LoVo (cell line): ENCODE measurements at regions not wholly inside any gene's neighbourhood (a gene's known extent, or its start where the extent isn't known, plus 50 kb on each side); places are given as distances from the start of the nearest gene placed in this dataset.
A peak's percentile ranks its signal among the peaks of the same experiment; 100 is the strongest.
"Not testable (repeated sequence)": the region's sequence is repeated elsewhere in the genome, so short reads cannot be mapped to it uniquely, and the experiment has no call there.

Experiments used
- DNase-seq: peaks from one replicate; pipeline ENCODE4 v3.0.0-alpha.2; 2016; ENCODE audit warnings: low spot score

DNA sequence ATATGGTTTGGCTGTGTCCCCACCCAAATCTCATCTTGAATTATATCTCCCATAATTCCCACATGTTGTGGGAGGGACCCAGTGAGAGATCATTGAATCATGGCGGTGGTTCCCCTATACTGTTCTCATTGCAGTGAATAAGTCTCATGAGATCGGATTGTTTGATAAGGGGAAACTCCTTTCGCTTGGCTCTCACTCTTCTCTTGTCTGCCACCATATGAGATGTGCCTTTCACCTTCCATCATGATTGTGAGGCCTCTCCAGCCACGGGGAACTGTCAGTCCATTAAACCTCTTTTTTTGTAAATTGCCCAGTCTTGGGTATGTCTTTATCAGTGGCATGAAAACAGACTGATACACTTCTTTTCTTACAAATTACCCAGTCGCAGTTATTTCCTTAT lies 417.6 kb upstream of the RUNX1 start:
- not testable (repeated sequence) for DNase-seq

GRCh38 chr21:35465741-35466140 lies 416.6 kb upstream of the RUNX1 start:
- no peak for DNase-seq

DNA sequence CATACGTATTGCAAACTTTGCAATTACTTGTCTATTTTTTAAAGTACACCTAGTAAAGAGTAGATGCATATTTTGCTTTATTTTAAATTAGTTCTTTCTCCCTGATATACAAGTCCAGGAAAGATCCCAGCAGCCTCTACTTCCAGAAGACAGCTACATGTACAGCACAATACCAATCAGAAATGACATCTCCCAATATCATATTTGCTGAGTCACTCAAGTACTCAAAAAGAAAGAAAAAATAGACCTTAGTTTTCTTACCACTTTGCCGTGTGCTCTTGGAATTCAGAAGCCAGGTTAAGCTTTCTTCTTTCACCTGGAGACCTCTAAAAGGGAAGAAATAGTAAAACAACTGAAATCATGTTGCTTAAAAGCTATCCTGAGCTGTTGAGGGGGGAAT lies 412.6 kb upstream of the RUNX1 start:
- DNase-seq = no peak

- no peak for DNase-seq
Measured at GRCh38 chr21:35460441-35460840, 411.3 kb upstream of the RUNX1 start.

GRCh38 chr21:35458405-35458804 lies 409.3 kb upstream of the RUNX1 start:
- DNase-seq = no peak

DNA sequence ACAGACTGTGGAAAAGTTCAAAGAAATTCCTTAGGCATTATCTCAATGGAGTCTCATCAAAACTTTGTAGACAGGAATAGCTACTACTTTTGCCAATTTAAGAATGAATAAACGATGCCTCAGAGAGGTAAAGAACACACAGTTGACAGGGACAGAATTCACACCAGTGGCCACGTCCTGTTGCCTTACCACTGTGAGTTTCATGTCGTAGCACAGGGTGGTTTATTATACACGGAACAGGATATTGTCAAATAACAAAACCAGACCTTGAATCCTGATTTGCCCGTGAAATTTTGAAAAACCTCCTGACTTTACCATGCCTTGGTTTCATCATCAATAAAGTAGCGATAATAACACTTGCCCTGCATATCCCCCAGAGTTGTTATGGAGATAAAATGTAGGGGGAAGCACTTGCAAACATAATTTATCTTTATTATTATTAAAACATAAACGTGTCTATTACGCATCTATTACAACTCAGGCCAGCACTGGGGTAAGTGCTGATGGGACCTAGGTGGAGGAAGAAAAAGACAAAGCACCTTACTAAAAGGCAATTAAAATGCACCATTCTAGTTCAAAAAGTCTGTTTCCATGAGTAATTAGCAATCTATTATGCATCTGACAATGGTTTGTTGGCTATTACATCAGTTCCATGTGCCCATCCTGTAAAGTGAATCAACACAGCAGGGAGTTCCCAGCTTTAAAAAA lies 408.1 kb upstream of the RUNX1 start:
- no peak for DNase-seq

- DNase-seq = no peak
Measured at GRCh38 chr21:35451276-35451675, 402.2 kb upstream of the RUNX1 start.

- DNase-seq = no peak
Measured at GRCh38 chr21:35450830-35451229, 401.7 kb upstream of the RUNX1 start.

- DNase-seq = no peak
Measured at GRCh38 chr21:35449846-35450245, 400.7 kb upstream of the RUNX1 start.

- no peak for DNase-seq
Measured at GRCh38 chr21:35448876-35449599, 399.9 kb upstream of the RUNX1 start.

DNA sequence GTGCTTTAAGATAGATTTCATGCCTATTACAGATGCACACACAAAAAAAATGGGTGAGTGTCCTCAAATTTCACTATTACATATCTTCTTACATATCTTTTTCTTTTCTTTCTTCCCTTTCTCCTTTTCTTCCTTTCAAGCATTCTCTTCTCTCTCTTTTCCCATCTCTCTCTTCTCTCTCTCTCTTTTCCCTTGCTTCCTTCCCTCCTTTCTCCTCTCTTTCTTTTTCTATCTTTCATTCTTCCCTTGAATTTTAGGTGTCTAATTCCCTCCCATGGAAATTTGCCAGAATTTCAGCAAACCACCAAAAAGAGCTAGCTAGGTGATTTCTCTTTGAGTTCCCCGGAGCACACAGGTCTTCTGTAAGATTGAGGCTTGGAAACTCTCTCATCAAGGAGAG lies 395.3 kb upstream of the RUNX1 start:
- no peak for DNase-seq

GRCh38 chr21:35441868-35442582 lies 392.9 kb upstream of the RUNX1 start:
- no peak for DNase-seq

GRCh38 chr21:35438643-35439404 lies 389.7 kb upstream of the RUNX1 start:
- peak; percentile 1 for DNase-seq

DNA sequence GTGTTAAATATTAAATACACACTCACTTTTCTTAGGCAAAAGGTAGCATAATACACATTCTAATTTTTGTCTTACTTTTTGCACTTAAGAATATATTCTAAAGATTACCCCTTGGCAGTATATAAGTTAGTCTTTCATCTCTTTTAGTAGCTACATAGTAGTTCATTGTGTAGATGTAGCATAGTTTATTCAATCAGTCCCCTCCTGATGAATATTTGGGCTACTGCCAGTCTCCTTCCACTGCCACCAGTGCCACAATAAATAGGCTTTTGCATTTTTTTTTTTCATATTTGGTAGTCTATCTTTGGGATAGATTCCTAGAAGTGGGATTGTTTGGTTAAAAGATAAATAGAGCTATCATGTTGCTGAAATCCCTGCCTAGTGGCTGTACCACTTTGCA lies 388.8 kb upstream of the RUNX1 start:
- no peak for DNase-seq

- DNase-seq = peak; percentile 1
Measured at GRCh38 chr21:35436899-35437298, 387.8 kb upstream of the RUNX1 start.

DNA sequence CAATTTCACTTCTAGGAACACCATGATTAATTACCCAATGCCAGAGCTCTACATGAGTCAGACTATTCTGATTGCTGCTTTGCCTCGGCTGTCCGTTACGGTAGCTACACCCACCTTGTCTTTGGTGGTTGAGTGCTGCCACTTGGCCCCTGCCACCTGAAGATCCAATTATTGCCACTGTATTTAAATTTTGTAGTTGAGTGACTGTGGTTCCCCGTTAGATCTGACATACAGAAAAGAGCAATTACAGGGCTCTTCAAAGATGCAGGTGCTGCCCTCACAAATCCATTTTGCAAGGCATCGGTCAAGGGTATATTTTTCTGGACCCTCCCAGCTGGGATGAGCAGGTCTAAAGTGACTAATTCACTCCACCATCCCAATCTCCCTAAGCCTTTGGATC lies 383.5 kb upstream of the RUNX1 start:
- DNase-seq = not testable (repeated sequence)

DNA sequence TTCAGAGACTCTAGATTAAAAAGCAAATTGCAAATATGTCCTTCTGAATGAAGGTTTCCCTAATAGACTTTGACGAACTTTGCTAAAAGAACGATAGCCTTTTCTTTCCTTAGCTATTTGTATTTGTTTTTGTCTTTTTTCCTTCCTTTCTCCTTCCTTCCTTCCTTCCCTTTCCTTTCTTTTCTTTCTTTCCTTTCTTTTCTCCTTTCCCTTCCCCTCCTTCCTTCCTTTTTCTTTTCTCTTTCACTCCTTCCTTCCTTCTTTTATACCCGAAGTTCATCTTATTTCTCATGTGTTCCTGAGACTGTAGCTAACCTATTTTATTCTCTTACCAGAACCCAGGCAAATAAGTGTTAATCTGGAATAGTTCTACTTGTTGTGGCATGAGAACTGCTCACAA lies 381.2 kb upstream of the RUNX1 start:
- no peak for DNase-seq

GRCh38 chr21:35428937-35429336 lies 379.8 kb upstream of the RUNX1 start:
- DNase-seq = no peak

- no peak for DNase-seq
Measured at GRCh38 chr21:35428489-35428888, 379.4 kb upstream of the RUNX1 start.

DNA sequence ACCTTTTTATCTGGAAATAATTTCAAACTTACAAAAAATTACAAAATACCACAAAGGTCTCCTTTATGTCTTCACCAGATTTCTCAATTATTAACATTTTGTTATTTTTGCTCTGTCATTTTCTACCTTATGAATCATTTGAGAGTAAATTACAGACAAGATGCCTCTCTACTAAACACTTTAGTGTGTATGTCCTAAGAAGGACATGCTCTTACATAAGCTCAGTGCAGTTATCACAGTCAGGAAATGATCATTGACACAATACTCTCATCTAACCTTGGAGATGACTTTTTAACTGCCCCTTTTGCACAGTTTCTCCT lies 378.9 kb upstream of the RUNX1 start:
- no peak for DNase-seq

GRCh38 chr21:35427320-35428000 lies 378.4 kb upstream of the RUNX1 start:
- DNase-seq = no peak

GRCh38 chr21:35426897-35427296 lies 377.8 kb upstream of the RUNX1 start:
- DNase-seq = no peak
